H1 (cell line): ENCODE measurements at regions not wholly inside any gene's neighbourhood (a gene's known extent, or its start where the extent isn't known, plus 50 kb on each side); places are given as distances from the start of the nearest gene placed in this dataset.

ENCODE experiments used
- CTCF ChIA-PET: fragments of 300-600 bp; sonication (Branson Sonifier 250); formaldehyde crosslinking; loops from one replicate; lab custom pipeline; 2021; ENCODE audit not compliant: partially characterized antibody; lab: Charles Lee
- POLR2A ChIA-PET: fragments of 300-600 bp; sonication (Branson Sonifier 250); formaldehyde crosslinking; loops from one replicate; lab custom pipeline; 2021; ENCODE audit warnings: inconsistent platforms; ENCODE audit not compliant: partially characterized antibody; lab: Charles Lee
- DNase-seq, 2 experiments: peaks; one replicate each; pipeline versions ENCODE4 v3.0.0 to v3.0.0-alpha.2; 2010 to 2022; ENCODE audit warnings: low spot score in 2 of 2, low read depth in 1 of 2, mixed read lengths in 1 of 2
- FAIRE-seq: peaks from 2 replicates; lab custom pipeline; 2011; peaks lifted over from hg19 to GRCh38; lab: Jason Lieb, UNC
- H2AFZ ChIP-seq: 2 replicates; pipeline ENCODE4 v1.8.1; 2012; ENCODE audit warnings: low read length, inconsistent platforms
- H2AK5ac ChIP-seq: 2 replicates; pipeline ENCODE4 v1.6.1; 2013; ENCODE audit warnings: low read depth, low read length
- H2BK120ac ChIP-seq: replicated peaks from 2 replicates; pipeline ENCODE3; 2013; ENCODE audit warnings: low read depth, low read length, inconsistent platforms
- H2BK12ac ChIP-seq: 2 replicates; pipeline ENCODE4 v1.6.1; 2013; ENCODE audit warnings: low read depth, low read length
- H2BK15ac ChIP-seq: 2 replicates; pipeline ENCODE4 v1.6.1; 2013; ENCODE audit warnings: low read length
- H2BK20ac ChIP-seq: 2 replicates; pipeline ENCODE4 v1.6.1; 2013; ENCODE audit warnings: low read length
- H2BK5ac ChIP-seq: 2 replicates; pipeline ENCODE4 v1.6.1; 2013; ENCODE audit warnings: low read depth, low read length
- H3K14ac ChIP-seq: 2 replicates; pipeline ENCODE4 v1.6.1; 2013; ENCODE audit warnings: inconsistent platforms; ENCODE audit not compliant: insufficient read length
- H3K18ac ChIP-seq: 2 replicates; pipeline ENCODE4 v1.6.1; 2013; ENCODE audit warnings: low read length; ENCODE audit errors: extremely low read depth
- H3K23ac ChIP-seq: 2 replicates; pipeline ENCODE4 v1.6.1; 2013; ENCODE audit warnings: inconsistent platforms; ENCODE audit not compliant: insufficient read length
- H3K23me2 ChIP-seq: 2 replicates; pipeline ENCODE4 v1.6.1; 2013; ENCODE audit warnings: low read depth, low read length
- H3K27ac ChIP-seq: 2 replicates; pipeline ENCODE4 v1.6.1; 2011; ENCODE audit warnings: low read depth, low read length, inconsistent platforms
- H3K27me3 ChIP-seq, 4 experiments: replicated peaks in 1 of 4; 1 replicate in 1 of 4; 2 replicates in 3 of 4; pipeline versions ENCODE4 v1.6.1 to v1.8.1; 2011 to 2013; ENCODE audit warnings: low read length in 3 of 4, mild to moderate bottlenecking in 3 of 4, inconsistent platforms in 2 of 4, mixed read lengths in 2 of 4, moderate library complexity in 1 of 4; ENCODE audit not compliant: control insufficient read depth in 3 of 4, insufficient read depth in 3 of 4; ENCODE audit errors: extremely low read depth in 1 of 4
- H3K36me3 ChIP-seq, 4 experiments: 2 replicates each; pipeline versions ENCODE4 v1.6.1 to v1.8.1; 2011 to 2013; ENCODE audit warnings: mild to moderate bottlenecking in 4 of 4, low read length in 3 of 4, moderate library complexity in 2 of 4, control low read depth in 1 of 4, inconsistent platforms in 1 of 4; ENCODE audit not compliant: insufficient read depth in 4 of 4, control insufficient read depth in 2 of 4
- H3K4ac ChIP-seq: replicated peaks from 2 replicates; pipeline ENCODE3; 2013; ENCODE audit warnings: low read length, low read depth, mixed read lengths, inconsistent platforms; ENCODE audit not compliant: insufficient read length
- H3K4me1 ChIP-seq, 4 experiments: replicated peaks in 1 of 4; 1 replicate in 1 of 4; 2 replicates in 3 of 4; pipeline versions ENCODE4 v1.6.1 to v1.8.1; 2011 to 2013; ENCODE audit warnings: low read length in 3 of 4, inconsistent platforms in 2 of 4, mixed read lengths in 1 of 4; ENCODE audit not compliant: insufficient read depth in 4 of 4, control insufficient read depth in 3 of 4
- H3K4me2 ChIP-seq, 2 experiments: 2 replicates each; pipeline versions ENCODE4 v1.6.1 to v1.8.1; 2011 to 2013; ENCODE audit warnings: low read depth in 2 of 2, low read length in 2 of 2, control low read depth in 1 of 2, inconsistent platforms in 1 of 2, mild to moderate bottlenecking in 1 of 2; ENCODE audit not compliant: insufficient read depth in 1 of 2
- H3K4me3 ChIP-seq, 4 experiments: fragments of 200-600, 300-600 bp in 1 of 4; sonication (generic), shearing (Covaris generic), sonication (Bioruptor Twin) in 1 of 4; 2 replicates each; pipeline versions ENCODE4 v1.5.1 to v1.8.1; 2011 to 2016; ENCODE audit warnings: low read length in 4 of 4, low read depth in 3 of 4, control low read depth in 2 of 4, inconsistent platforms in 2 of 4, mild to moderate bottlenecking in 2 of 4, mixed read lengths in 1 of 4, moderate library complexity in 1 of 4; ENCODE audit not compliant: insufficient read depth in 2 of 4; ENCODE audit errors: extremely low read depth in 1 of 4
- H3K56ac ChIP-seq: replicated peaks from 2 replicates; pipeline ENCODE3; 2013; ENCODE audit warnings: low read depth, mild to moderate bottlenecking, mixed read lengths, low read length, inconsistent platforms; ENCODE audit not compliant: insufficient read length
- H3K79me1 ChIP-seq: 2 replicates; pipeline ENCODE4 v1.6.1; 2013; ENCODE audit warnings: low read depth, low read length, control low read depth
- H3K79me2 ChIP-seq, 2 experiments: 2 replicates each; pipeline versions ENCODE4 v1.6.1 to v1.8.1; 2012 to 2013; ENCODE audit warnings: low read length in 2 of 2, mild to moderate bottlenecking in 2 of 2, inconsistent platforms in 1 of 2; ENCODE audit not compliant: insufficient read depth in 2 of 2, control insufficient read depth in 1 of 2
- H3K9ac ChIP-seq, 4 experiments: replicated peaks in 1 of 4; 1 replicate in 1 of 4; 2 replicates in 3 of 4; pipeline versions ENCODE4 v1.6.1 to v1.8.1; 2011 to 2013; ENCODE audit warnings: low read depth in 3 of 4, low read length in 3 of 4, control low read depth in 2 of 4, mild to moderate bottlenecking in 2 of 4, moderate library complexity in 2 of 4, inconsistent platforms in 1 of 4; ENCODE audit errors: extremely low read depth in 1 of 4
- H3K9me3 ChIP-seq, 2 experiments: 2 replicates each; pipeline versions ENCODE4 v1.6.1 to v1.8.1; 2012 to 2013; ENCODE audit warnings: mild to moderate bottlenecking in 2 of 2, moderate library complexity in 2 of 2, control low read depth in 1 of 2, inconsistent platforms in 1 of 2, low read depth in 1 of 2, low read length in 1 of 2, mixed read lengths in 1 of 2; ENCODE audit not compliant: insufficient read depth in 2 of 2
- H4K20me1 ChIP-seq, 2 experiments: replicated peaks in 1 of 2; 2 replicates each; pipeline versions ENCODE3 to v1.8.1; 2011 to 2013; ENCODE audit warnings: inconsistent platforms in 2 of 2, low read length in 2 of 2, mild to moderate bottlenecking in 1 of 2; ENCODE audit not compliant: insufficient read depth in 2 of 2, control insufficient read depth in 1 of 2
- H4K5ac ChIP-seq: 2 replicates; pipeline ENCODE4 v1.6.1; 2013; ENCODE audit warnings: low read length, low read depth, mixed read lengths, inconsistent platforms; ENCODE audit not compliant: insufficient read length
- H4K8ac ChIP-seq: 2 replicates; pipeline ENCODE4 v1.8.0; 2013; ENCODE audit warnings: mild to moderate bottlenecking, moderate library complexity, low read length, inconsistent platforms; ENCODE audit not compliant: insufficient read depth; ENCODE audit errors: extremely low read depth
- H4K91ac ChIP-seq: replicated peaks from 2 replicates; pipeline ENCODE3; 2013; ENCODE audit warnings: low read length, mixed read lengths, inconsistent platforms; ENCODE audit not compliant: insufficient read length
- CBX5 ChIP-seq: fragments of 300-800, 300-1000 bp; sonication (generic); IDR thresholded peaks from 2 replicates; pipeline ENCODE4 v1.7.1; 2016; ENCODE audit warnings: antibody characterized with exemption, low read length, low read depth
- CHD2 ChIP-seq: IDR thresholded peaks from 2 replicates; pipeline ENCODE4 v1.6.1; 2012; ENCODE audit warnings: low read length, improper control_type of control experiment
- E2F6 ChIP-seq: IDR thresholded peaks from 2 replicates; pipeline ENCODE4 v1.6.1; 2012; ENCODE audit warnings: inconsistent platforms
- KDM1A ChIP-seq: fragments of 200-600, 300-600 bp; sonication (generic); IDR thresholded peaks from 2 replicates; pipeline ENCODE4 v1.7.1; 2016; ENCODE audit warnings: mild to moderate bottlenecking, low read length, borderline replicate concordance
- NANOG ChIP-seq: IDR thresholded peaks from 2 replicates; pipeline ENCODE4 v1.6.1; 2011; ENCODE audit warnings: low read length, low read depth, mild to moderate bottlenecking, inconsistent platforms; ENCODE audit not compliant: insufficient read depth, poor library complexity, severe bottlenecking
- SP1 ChIP-seq: IDR thresholded peaks from 2 replicates; pipeline ENCODE4 v1.6.1; 2011; ENCODE audit warnings: low read depth, low read length
- WGBS, 2 experiments: shearing (Covaris generic) in 1 of 2; methylation state at CpG; one replicate each; pipeline versions ENCODE4 v1.1.6 to v1.1.7; 2013 to 2015; ENCODE audit warnings: low lambda C conversion rate in 2 of 2, mixed read lengths in 2 of 2, inconsistent platforms in 1 of 2, low coverage in 1 of 2, missing lambda C conversion rate in 1 of 2; ENCODE audit not compliant: insufficient replicate concordance in 2 of 2, insufficient coverage in 1 of 2, insufficient read length in 1 of 2; ENCODE audit errors: extremely low coverage in 1 of 2, missing lambda C conversion rate in 1 of 2; 5-methylcytosine and 5-hydroxymethylcytosine counted together

- no peak overlapping the region for H2BK5ac ChIP-seq
- no peaks in the 10 kb centered on the region for H3K79me1 ChIP-seq
- no peak overlapping the region for H3K4me2 ChIP-seq
- POLR2A ChIA-PET = interaction anchor here (1.2 kb wide), 1 partner anchor 9 kb away, joined by 3 read pairs; no protein-coding TSS in a partner anchor
- no peak overlapping the region for H3K14ac ChIP-seq
- H4K8ac ChIP-seq = no peak overlapping the region
- H3K27me3 ChIP-seq = peaks cover 0 to 1% (median 0%) of the 10 kb centered on the region in 4 experiments; a peak in 1 of 7 replicates
- TF ChIP-seq CBX5 = no peak
- TF ChIP-seq CHD2 = no peak
- TF ChIP-seq SP1 = no peak
- no peak for TF ChIP-seq E2F6
- no peak for TF ChIP-seq NANOG
- no peak for TF ChIP-seq KDM1A
- no peak for DNase-seq
- H3K23ac ChIP-seq = no peak overlapping the region
- H3K56ac ChIP-seq = no peak overlapping the region
- H3K4ac ChIP-seq = no peak overlapping the region
- no peaks in the 10 kb centered on the region for H4K20me1 ChIP-seq
- no peak overlapping the region for H2BK20ac ChIP-seq
- H3K27ac ChIP-seq = no peak overlapping the region
- H2BK120ac ChIP-seq = no peak overlapping the region
- H2AK5ac ChIP-seq = no peak overlapping the region
- no peak overlapping the region for H3K4me3 ChIP-seq
- H3K9ac ChIP-seq = no peak overlapping the region
- no peak overlapping the region for H4K5ac ChIP-seq
- CTCF ChIA-PET = interaction anchor here (0.6 to 2.6 kb wide), 24 partner anchors 10 to 303 kb away, joined by 3 to 14 read pairs (median 4); no protein-coding TSS in a partner anchor
- H2AFZ ChIP-seq = no peak overlapping the region
- no peaks in the 10 kb centered on the region for H3K36me3 ChIP-seq
- H3K79me2 ChIP-seq = no peaks in the 10 kb centered on the region
- no peaks in the 10 kb centered on the region; the same call in 1 of the 2 replicates for H3K23me2 ChIP-seq
- no peak overlapping the region for H4K91ac ChIP-seq
- H3K18ac ChIP-seq = no peak overlapping the region
- no peak overlapping the region for H2BK15ac ChIP-seq
- H3K9me3 ChIP-seq = no peaks in the 10 kb centered on the region
- H3K4me1 ChIP-seq = peaks cover under 1 to 8% (median 5%) of the 10 kb centered on the region in 4 experiments; a peak in 5 of 7 replicates
- no peak for FAIRE-seq
- WGBS, 2 experiments = 94% methylated on average over 4 of the region's 4 CpGs; no CpG with 5 or more reads in 1 of the 2 experiments
- H2BK12ac ChIP-seq = no peak overlapping the region
Observed at GRCh38 chr6:100176951-100177710, 183.1 kb upstream of the MCHR2 start.
